ENCODE measurements at regions not wholly inside any gene's neighbourhood (a gene's known extent, or its start where the extent isn't known, plus 50 kb on each side); places are given as distances from the start of the nearest gene placed in this dataset.

GRCh38 chr5:121264605-121265004 lies 587.1 kb upstream of the FTMT start:
- Mint-ChIP-seq H3K27ac (no peak overlapping the region), H3K9me3 (no peaks in the 10 kb centered on the region), H3K4me3 (no peak overlapping the region), H3K36me3 (no peaks in the 10 kb centered on the region), H3K27me3 (no peaks in the 10 kb centered on the region), H3K4me1 (ENCODE audit: unreplicated experiment) (no peaks in the 10 kb centered on the region)
- no peak for TF ChIP-seq CTCF (conservative IDR thresholded peaks at IDR 0.05)
- DNase-seq (ENCODE audit: extremely low spot score, unreplicated experiment): no peak

DNA sequence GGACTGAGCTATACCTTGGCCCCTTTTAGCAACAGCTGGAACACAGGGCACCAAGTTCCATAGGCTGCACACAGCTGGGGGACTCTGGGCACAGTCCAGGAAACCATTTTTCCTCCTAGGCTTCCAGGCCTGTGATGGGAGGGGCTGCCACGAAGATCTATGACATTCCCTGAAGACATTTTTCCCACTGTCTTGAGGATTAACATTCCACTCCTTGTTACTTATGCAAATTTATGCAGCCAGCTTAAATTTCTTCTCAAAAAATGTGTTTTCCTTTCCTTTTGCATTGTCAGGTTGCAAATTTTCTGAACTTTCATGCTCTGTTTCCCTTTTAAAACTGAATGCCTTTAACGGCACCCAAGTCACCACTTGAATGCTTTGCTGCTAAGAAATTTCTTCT lies 580.1 kb upstream of the FTMT start:
- no peak overlapping the region for H3K4me3 Mint-ChIP-seq
- no peak for TF ChIP-seq CTCF (conservative IDR thresholded peaks at IDR 0.05)
- no peaks in the 10 kb centered on the region for H3K27me3 Mint-ChIP-seq
- no peak for DNase-seq (ENCODE audit: extremely low spot score, unreplicated experiment)
- H3K4me1 Mint-ChIP-seq (ENCODE audit: unreplicated experiment): peaks cover 4% of the 10 kb centered on the region
- no peaks in the 10 kb centered on the region for H3K9me3 Mint-ChIP-seq
- H3K36me3 Mint-ChIP-seq: no peaks in the 10 kb centered on the region
- H3K27ac Mint-ChIP-seq: no peak overlapping the region

DNA sequence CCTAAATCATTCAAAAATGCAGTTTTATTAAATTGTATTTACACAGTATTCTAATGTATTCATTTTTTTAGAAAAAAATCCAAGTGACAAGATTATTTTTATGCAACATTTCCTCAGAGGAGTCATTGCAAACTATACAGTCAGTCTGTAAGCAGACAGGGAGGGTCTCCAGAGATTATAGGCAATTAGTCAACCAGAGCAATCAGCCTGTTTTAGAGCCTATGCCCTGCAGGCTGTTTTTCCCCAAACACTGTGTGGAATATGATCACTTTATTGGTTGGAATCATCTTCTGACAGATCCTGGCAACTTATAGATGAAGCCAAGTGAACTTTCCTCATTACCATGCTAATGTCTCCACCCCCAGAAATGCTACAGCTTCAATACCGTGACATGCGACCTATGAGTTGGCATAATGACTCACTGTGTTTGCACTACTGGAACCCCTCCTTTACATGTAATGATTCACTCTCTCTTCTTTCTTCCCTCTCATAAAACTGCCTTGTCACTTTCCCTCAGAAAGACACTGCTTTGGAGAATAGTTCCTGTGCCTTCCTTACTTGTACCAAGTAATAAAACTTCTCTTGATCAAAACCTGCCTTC lies 577.7 kb upstream of the FTMT start:
- Mint-ChIP-seq H3K36me3 (no peaks in the 10 kb centered on the region), H3K4me1 (ENCODE audit: unreplicated experiment) (peaks cover 4% of the 10 kb centered on the region), H3K9me3 (no peaks in the 10 kb centered on the region), H3K4me3 (no peak overlapping the region), H3K27ac (no peak overlapping the region), H3K27me3 (no peaks in the 10 kb centered on the region)
- DNase-seq (ENCODE audit: extremely low spot score, unreplicated experiment): no peak
- no peak for TF ChIP-seq CTCF (conservative IDR thresholded peaks at IDR 0.05)

DNA sequence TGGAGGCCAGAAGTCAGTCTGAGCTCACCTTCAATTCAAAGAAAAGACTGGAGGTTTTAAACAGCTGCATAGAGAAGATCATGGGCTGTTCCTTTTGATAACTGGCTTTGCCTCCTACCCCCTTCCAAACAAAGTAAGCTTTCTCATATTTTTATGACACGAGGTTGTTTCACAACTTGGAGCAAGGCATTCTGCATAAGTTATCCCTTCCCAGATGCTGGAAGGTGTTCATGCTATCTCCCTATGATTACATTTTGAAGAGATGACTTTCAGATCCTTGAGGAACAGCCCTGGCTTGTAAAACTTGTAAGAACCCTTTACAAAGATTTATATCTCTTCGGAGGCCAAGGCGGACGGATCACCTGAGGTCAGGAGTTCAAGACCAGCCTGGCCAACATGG lies 571.9 kb upstream of the FTMT start:
- H3K4me3 Mint-ChIP-seq: no peak overlapping the region
- no peaks in the 10 kb centered on the region for H3K36me3 Mint-ChIP-seq
- no peaks in the 10 kb centered on the region for H3K9me3 Mint-ChIP-seq
- no peak overlapping the region for H3K27ac Mint-ChIP-seq
- DNase-seq (ENCODE audit: extremely low spot score, unreplicated experiment): no peak
- no peaks in the 10 kb centered on the region for H3K27me3 Mint-ChIP-seq
- H3K4me1 Mint-ChIP-seq (ENCODE audit: unreplicated experiment): no peaks in the 10 kb centered on the region
- no peak for TF ChIP-seq CTCF (conservative IDR thresholded peaks at IDR 0.05)

- no peaks in the 10 kb centered on the region for H3K36me3 Mint-ChIP-seq
- H3K9me3 Mint-ChIP-seq: no peaks in the 10 kb centered on the region
- TF ChIP-seq CTCF (conservative IDR thresholded peaks at IDR 0.05): no peak
- no peak for DNase-seq (ENCODE audit: extremely low spot score, unreplicated experiment)
- no peaks in the 10 kb centered on the region for H3K27me3 Mint-ChIP-seq
- no peak overlapping the region for H3K27ac Mint-ChIP-seq
- no peak overlapping the region for H3K4me3 Mint-ChIP-seq
- H3K4me1 Mint-ChIP-seq (ENCODE audit: unreplicated experiment): no peaks in the 10 kb centered on the region
Observed at GRCh38 chr5:121285801-121286521, 565.7 kb upstream of the FTMT start.
